C4-2B (cell line): ENCODE measurements at regions not wholly inside any gene's neighbourhood (a gene's known extent, or its start where the extent isn't known, plus 50 kb on each side); places are given as distances from the start of the nearest gene placed in this dataset.

Experiments
- H3K27ac ChIP-seq: fragments of 450-650 bp; 2 replicates; pipeline ENCODE4 v1.5.1; 2017
- CTCF ChIP-seq: fragments of 450-650 bp; conservative IDR thresholded peaks from 2 replicates; pipeline ENCODE4 v1.5.1; 2017; ENCODE audit warnings: mild to moderate bottlenecking
- ZFX ChIP-seq: fragments of 450-650 bp; IDR thresholded peaks from 2 replicates; pipeline ENCODE4 v1.6.1; 2017

DNA sequence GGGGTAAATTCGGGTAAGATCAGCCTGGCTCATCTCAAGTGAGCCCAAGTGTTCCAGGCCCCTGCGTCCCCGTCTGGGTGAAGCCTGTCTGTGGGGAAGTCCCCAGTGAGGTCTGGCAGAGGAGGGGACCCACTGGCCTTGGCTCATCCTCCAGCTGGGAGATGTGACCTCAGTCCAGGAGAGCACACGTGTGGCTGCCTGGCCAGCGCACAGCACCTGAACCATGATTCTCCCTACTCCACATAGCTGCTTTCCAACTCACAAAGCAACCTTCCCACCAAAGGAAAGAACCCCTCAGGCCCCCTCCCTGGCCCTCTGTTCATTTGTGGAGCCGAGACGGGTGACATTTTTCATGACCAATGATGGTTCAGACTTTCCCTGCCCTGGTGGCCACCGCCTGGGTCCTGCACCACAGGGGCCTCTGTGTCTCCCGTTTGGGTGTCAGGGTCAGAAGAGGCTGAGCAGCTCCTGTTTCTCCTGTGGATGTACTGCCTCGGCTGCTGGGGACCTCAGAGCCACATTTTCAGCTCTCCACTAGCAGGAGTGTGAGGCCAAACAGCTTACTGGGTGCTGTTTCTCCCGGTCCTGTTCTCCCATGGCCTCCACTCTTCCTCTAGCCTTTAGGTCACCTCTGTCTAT, 111.4 kb downstream of the CPZ start:
- TF ChIP-seq ZFX (no peak), CTCF (no peak)
- no peak overlapping the region for H3K27ac ChIP-seq

DNA sequence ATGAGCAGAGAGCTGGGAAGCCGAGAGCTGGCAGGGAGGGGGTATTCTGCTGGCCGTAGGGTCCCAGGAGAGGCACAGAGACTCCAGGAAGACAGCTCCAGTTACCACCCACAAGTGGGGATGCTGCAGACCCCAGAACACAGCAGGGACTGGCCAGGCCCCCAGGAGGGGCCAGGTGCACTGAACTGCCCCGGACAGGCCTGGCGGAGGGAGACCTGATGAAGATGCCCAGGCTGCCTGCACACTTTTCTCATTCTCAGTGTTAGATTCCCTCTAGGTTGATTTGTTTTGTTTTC, 110.8 kb downstream of the CPZ start:
- H3K27ac ChIP-seq = no peak overlapping the region
- TF ChIP-seq CTCF (no peak), ZFX (no peak)

- no peak for TF ChIP-seq ZFX
- TF ChIP-seq CTCF = no peak
- H3K27ac ChIP-seq = no peak overlapping the region
Measured at GRCh38 chr4:8702516-8703400, 110.2 kb downstream of the CPZ start.

GRCh38 chr4:8702020-8702495, 109.5 kb downstream of the CPZ start:
- TF ChIP-seq ZFX (no peak), CTCF (no peak)
- H3K27ac ChIP-seq = no peak overlapping the region

GRCh38 chr4:8701126-8702019, 108.8 kb downstream of the CPZ start:
- no peak overlapping the region for H3K27ac ChIP-seq
- TF ChIP-seq CTCF (no peak), ZFX (no peak)

DNA sequence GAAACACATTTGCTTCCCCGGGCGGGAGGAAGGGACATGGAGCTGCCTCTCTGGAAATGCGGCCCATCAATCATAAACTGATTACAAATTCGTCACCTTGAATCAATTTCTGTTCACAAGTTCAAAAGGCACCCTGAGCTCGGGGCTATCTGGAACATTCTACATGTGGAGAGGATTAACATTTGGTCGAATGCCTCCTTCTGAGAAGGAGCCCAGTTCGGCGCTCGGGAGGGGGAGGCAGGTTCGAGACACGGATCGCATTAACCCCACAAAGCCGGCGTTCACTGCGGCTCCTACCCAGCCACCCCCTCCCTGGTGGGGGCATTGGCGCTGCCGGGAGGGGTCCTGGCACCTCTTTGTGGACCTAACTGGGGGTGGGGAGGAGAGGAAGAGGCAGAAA, 108.0 kb downstream of the CPZ start:
- no peak overlapping the region for H3K27ac ChIP-seq
- TF ChIP-seq CTCF (no peak), ZFX (no peak)
